ENCODE measurements at regions not wholly inside any gene's neighbourhood (a gene's known extent, or its start where the extent isn't known, plus 50 kb on each side); places are given as distances from the start of the nearest gene placed in this dataset.

DNA sequence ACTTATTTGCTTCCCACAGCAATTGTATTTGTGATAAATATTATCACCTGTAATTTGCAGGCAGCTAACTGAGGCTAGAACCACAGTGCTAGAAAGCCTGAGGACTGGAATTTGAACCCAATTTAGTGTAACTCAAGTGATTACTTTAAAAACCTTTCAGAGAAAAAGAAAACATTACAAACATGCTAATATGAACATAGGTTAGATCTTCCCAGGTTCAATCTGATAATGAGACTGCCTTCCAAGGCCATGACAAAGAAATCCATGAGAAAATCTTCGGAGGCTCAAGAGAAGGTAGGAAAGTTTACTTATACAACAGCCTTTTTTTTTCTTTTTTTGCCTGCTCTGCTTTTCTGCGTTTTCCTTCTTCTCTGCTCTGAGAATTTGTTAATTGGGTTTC lies 620.6 kb upstream of the CCNG1 start:
- TF ChIP-seq, protein P1, sequence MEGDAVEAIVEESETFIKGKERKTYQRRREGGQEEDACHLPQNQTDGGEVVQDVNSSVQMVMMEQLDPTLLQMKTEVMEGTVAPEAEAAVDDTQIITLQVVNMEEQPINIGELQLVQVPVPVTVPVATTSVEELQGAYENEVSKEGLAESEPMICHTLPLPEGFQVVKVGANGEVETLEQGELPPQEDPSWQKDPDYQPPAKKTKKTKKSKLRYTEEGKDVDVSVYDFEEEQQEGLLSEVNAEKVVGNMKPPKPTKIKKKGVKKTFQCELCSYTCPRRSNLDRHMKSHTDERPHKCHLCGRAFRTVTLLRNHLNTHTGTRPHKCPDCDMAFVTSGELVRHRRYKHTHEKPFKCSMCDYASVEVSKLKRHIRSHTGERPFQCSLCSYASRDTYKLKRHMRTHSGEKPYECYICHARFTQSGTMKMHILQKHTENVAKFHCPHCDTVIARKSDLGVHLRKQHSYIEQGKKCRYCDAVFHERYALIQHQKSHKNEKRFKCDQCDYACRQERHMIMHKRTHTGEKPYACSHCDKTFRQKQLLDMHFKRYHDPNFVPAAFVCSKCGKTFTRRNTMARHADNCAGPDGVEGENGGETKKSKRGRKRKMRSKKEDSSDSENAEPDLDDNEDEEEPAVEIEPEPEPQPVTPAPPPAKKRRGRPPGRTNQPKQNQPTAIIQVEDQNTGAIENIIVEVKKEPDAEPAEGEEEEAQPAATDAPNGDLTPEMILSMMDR (IDR thresholded peaks at IDR 0.05; ENCODE audit: poor library complexity), result no peak
- TF ChIP-seq EZH2phosphoT487 (IDR thresholded peaks at IDR 0.05; ENCODE audit: low read depth, severe bottlenecking, unreplicated experiment) (no peak), EZH2 (IDR thresholded peaks at IDR 0.05; ENCODE audit: borderline replicate concordance) (no peak)
